Upper lobe of left lung (tissue), 6 donors: ENCODE measurements at regions not wholly inside any gene's neighbourhood (a gene's known extent, or its start where the extent isn't known, plus 50 kb on each side); places are given as distances from the start of the nearest gene placed in this dataset.

Source experiments
- ATAC-seq, 2 donors: fragments of 200-7000 bp; cut with Tn5 transposase; one replicate each; pipeline ENCODE4 v1.9.1; 2022; ENCODE audit warnings: mild to moderate bottlenecking in 2 of 2, moderate library complexity in 2 of 2; ENCODE audit not compliant: low FRiP score in 2 of 2
- DNase-seq, 2 donors: peaks; one replicate each; pipeline ENCODE4 v3.0.0-alpha.2; 2019 to 2020
- H3K27ac ChIP-seq, 4 donors: fragments of 200-600 bp; sonication (generic); one replicate each; pipeline ENCODE4 v1.5.1; 2016 to 2019
- H3K27me3 ChIP-seq, 4 donors: fragments of 200-600 bp; sonication (generic); one replicate each; pipeline ENCODE4 v1.5.1; 2017 to 2019
- H3K36me3 ChIP-seq, 4 donors: fragments of 200-600 bp; sonication (generic); one replicate each; pipeline ENCODE4 v1.5.1; 2016 to 2019
- H3K4me1 ChIP-seq, 4 donors: fragments of 200-600 bp; sonication (generic); one replicate each; pipeline ENCODE4 v1.5.1; 2018 to 2019
- H3K4me3 ChIP-seq, 4 donors: fragments of 200-600 bp; sonication (generic); one replicate each; pipeline ENCODE4 v1.5.1; 2017 to 2019; ENCODE audit warnings: mild to moderate bottlenecking in 2 of 4, moderate library complexity in 1 of 4
- H3K9me3 ChIP-seq, 4 donors: fragments of 200-600 bp; sonication (generic); one replicate each; pipeline ENCODE4 v1.5.1; 2018 to 2019
- CTCF ChIP-seq, 6 experiments: fragments of 450-650 bp in 4 of 6; fragments of 200-600 bp in 2 of 6; sonication (generic) in 2 of 6; IDR thresholded peaks; one replicate each; pipeline ENCODE4 v1.5.1; 2016 to 2019; ENCODE audit warnings: antibody characterized with exemption in 6 of 6
- EP300 ChIP-seq, 4 donors: sonication (generic); formaldehyde crosslinking; IDR thresholded peaks; one replicate each; pipeline ENCODE4 v1.5.1; 2017; ENCODE audit warnings: antibody characterized with exemption in 4 of 4, control low read depth in 2 of 4
- POLR2A ChIP-seq, 4 donors: fragments of 450-650 bp; IDR thresholded peaks; one replicate each; pipeline ENCODE4 v1.5.1; 2016 to 2017; ENCODE audit warnings: antibody characterized with exemption in 4 of 4, mild to moderate bottlenecking in 2 of 4
- POLR2AphosphoS5 ChIP-seq, 2 donors: sonication (generic); formaldehyde crosslinking; IDR thresholded peaks; one replicate each; pipeline ENCODE4 v1.5.1; 2017; ENCODE audit warnings: antibody characterized with exemption in 2 of 2
- WGBS, 2 donors: methylation state at CpG; one replicate each; pipeline ENCODE4 v1.1.5; 2017 to 2018; 5-methylcytosine and 5-hydroxymethylcytosine counted together
- donor health status: DM: no; HTN: no; CAD: no; lungs with moderate emphysema.
- donor health status: DM: no; HTN: yes; CAD: no; lungs with severe emphysema.

- no peak for TF ChIP-seq POLR2AphosphoS5 (IDR thresholded peaks at IDR 0.05)
- TF ChIP-seq CTCF (IDR thresholded peaks at IDR 0.05) = no peak
- TF ChIP-seq EP300 (IDR thresholded peaks at IDR 0.05) = no peak
- TF ChIP-seq POLR2A (IDR thresholded peaks at IDR 0.05) = no peak
- ATAC-seq = no peak
- H3K9me3 ChIP-seq = no peaks in the 10 kb centered on the region
- H3K36me3 ChIP-seq = no peaks in the 10 kb centered on the region
- H3K27me3 ChIP-seq = no peaks in the 10 kb centered on the region
- no peak overlapping the region for H3K27ac ChIP-seq
- no peak overlapping the region for H3K4me3 ChIP-seq
- DNase-seq = no peak
- H3K4me1 ChIP-seq = no peaks in the 10 kb centered on the region
Observed at GRCh38 chr12:90841336-90841735, 113.6 kb downstream of the CCER1 start.

GRCh38 chr12:90839346-90839745 lies 115.6 kb downstream of the CCER1 start:
- no peak for ATAC-seq
- TF ChIP-seq EP300 (IDR thresholded peaks at IDR 0.05) = no peak
- no peak for TF ChIP-seq POLR2AphosphoS5 (IDR thresholded peaks at IDR 0.05)
- TF ChIP-seq POLR2A (IDR thresholded peaks at IDR 0.05) = no peak
- TF ChIP-seq CTCF (IDR thresholded peaks at IDR 0.05) = no peak

GRCh38 chr12:90836689-90837088 lies 118.3 kb downstream of the CCER1 start:
- ATAC-seq (no peak), DNase-seq (no peak)
- H3K27ac ChIP-seq = no peak overlapping the region
- H3K9me3 ChIP-seq = no peaks in the 10 kb centered on the region
- H3K27me3 ChIP-seq = no peaks in the 10 kb centered on the region
- no peaks in the 10 kb centered on the region for H3K4me1 ChIP-seq
- TF ChIP-seq EP300 (IDR thresholded peaks at IDR 0.05) = no peak
- TF ChIP-seq CTCF (IDR thresholded peaks at IDR 0.05) = no peak
- TF ChIP-seq POLR2AphosphoS5 (IDR thresholded peaks at IDR 0.05) = no peak
- TF ChIP-seq POLR2A (IDR thresholded peaks at IDR 0.05) = no peak
- no peaks in the 10 kb centered on the region for H3K36me3 ChIP-seq
- no peak overlapping the region for H3K4me3 ChIP-seq
- 57 to 66% methylated on average over 6 of the region's 6 CpGs for WGBS, 2 donors

More at GRCh38 chr12:90839346-90839745, 115.6 kb downstream of the CCER1 start:
- H3K27me3 ChIP-seq = no peaks in the 10 kb centered on the region
- no peak overlapping the region for H3K4me3 ChIP-seq
- H3K36me3 ChIP-seq = no peaks in the 10 kb centered on the region
- no peaks in the 10 kb centered on the region for H3K9me3 ChIP-seq
- no peaks in the 10 kb centered on the region for H3K4me1 ChIP-seq
- DNase-seq = no peak
- no peak overlapping the region for H3K27ac ChIP-seq

GRCh38 chr12:90833228-90833627 lies 121.7 kb downstream of the CCER1 start:
- Histone ChIP-seq H3K4me3 (no peak overlapping the region), H3K27ac (no peak overlapping the region), H3K9me3 (no peaks in the 10 kb centered on the region), H3K36me3 (no peaks in the 10 kb centered on the region), H3K4me1 (no peaks in the 10 kb centered on the region), H3K27me3 (no peaks in the 10 kb centered on the region)
- no peak for DNase-seq
- no peak for ATAC-seq
- 21 to 32% methylated on average over 2 of the region's 2 CpGs for WGBS, 2 donors
- TF ChIP-seq POLR2A (IDR thresholded peaks at IDR 0.05) (no peak), CTCF (IDR thresholded peaks at IDR 0.05) (no peak), EP300 (IDR thresholded peaks at IDR 0.05) (no peak), POLR2AphosphoS5 (IDR thresholded peaks at IDR 0.05) (no peak)

GRCh38 chr12:90832427-90832826 lies 122.5 kb downstream of the CCER1 start:
- Histone ChIP-seq H3K36me3 (no peaks in the 10 kb centered on the region), H3K27me3 (no peaks in the 10 kb centered on the region), H3K27ac (no peak overlapping the region), H3K4me3 (no peak overlapping the region), H3K9me3 (no peaks in the 10 kb centered on the region), H3K4me1 (no peaks in the 10 kb centered on the region)
- ATAC-seq (no peak), DNase-seq (no peak)
- WGBS, 2 donors = 77 to 85% methylated on average over 3 of the region's 3 CpGs
- TF ChIP-seq CTCF (IDR thresholded peaks at IDR 0.05) (no peak), POLR2A (IDR thresholded peaks at IDR 0.05) (no peak), EP300 (IDR thresholded peaks at IDR 0.05) (no peak), POLR2AphosphoS5 (IDR thresholded peaks at IDR 0.05) (no peak)
